NB4 (cell line): ENCODE measurements at regions not wholly inside any gene's neighbourhood (a gene's known extent, or its start where the extent isn't known, plus 50 kb on each side); places are given as distances from the start of the nearest gene placed in this dataset.

ENCODE experiments used
- DNase-seq: peaks from one replicate; pipeline ENCODE4 v3.0.0; 2010; ENCODE audit warnings: low read depth
- H3K4me3 ChIP-seq: one replicate; pipeline ENCODE4 v1.5.1; 2011; ENCODE audit warnings: mild to moderate bottlenecking, low read depth, low read length, moderate library complexity
- MYC ChIP-seq: IDR thresholded peaks from 2 replicates; pipeline ENCODE4 v1.6.1; 2011; ENCODE audit warnings: low read depth, low read length
- POLR2A ChIP-seq: IDR thresholded peaks from 2 replicates; pipeline ENCODE4 v1.6.1; 2011; ENCODE audit warnings: mild to moderate bottlenecking; ENCODE audit not compliant: insufficient read length; ENCODE audit errors: extremely low read depth
- TF ChIP-seq, protein P1 (sequence below): IDR thresholded peaks from one replicate; pipeline ENCODE4 v1.5.1; 2012; ENCODE audit warnings: low read depth, low read length
- TF ChIP-seq, protein P2 (sequence below): IDR thresholded peaks from 2 replicates; pipeline ENCODE4 v1.6.1; 2011; ENCODE audit warnings: low read depth, low read length

DNA sequence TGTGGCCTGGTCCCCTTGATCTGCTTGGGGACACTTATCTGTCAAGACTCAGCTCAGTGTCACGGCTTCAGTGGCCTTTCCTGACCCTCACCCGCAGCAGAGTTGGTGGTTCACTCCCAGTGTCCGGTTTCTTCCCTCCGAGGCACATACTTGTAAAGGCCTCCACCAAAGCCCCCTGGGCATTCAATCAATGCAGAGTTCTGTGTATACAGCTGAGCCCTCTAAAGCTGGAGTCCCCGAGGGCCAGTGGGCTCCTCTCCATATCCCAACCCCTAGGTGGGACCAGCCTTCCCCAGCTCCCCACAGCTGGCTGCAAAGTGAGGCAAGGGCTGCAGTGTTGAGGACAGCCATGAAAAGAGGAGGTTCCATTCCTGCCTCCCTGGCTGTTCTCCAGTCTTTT is 70.9 kb upstream of the RGMA start:
- DNase-seq = no peak
- TF ChIP-seq, protein P1, sequence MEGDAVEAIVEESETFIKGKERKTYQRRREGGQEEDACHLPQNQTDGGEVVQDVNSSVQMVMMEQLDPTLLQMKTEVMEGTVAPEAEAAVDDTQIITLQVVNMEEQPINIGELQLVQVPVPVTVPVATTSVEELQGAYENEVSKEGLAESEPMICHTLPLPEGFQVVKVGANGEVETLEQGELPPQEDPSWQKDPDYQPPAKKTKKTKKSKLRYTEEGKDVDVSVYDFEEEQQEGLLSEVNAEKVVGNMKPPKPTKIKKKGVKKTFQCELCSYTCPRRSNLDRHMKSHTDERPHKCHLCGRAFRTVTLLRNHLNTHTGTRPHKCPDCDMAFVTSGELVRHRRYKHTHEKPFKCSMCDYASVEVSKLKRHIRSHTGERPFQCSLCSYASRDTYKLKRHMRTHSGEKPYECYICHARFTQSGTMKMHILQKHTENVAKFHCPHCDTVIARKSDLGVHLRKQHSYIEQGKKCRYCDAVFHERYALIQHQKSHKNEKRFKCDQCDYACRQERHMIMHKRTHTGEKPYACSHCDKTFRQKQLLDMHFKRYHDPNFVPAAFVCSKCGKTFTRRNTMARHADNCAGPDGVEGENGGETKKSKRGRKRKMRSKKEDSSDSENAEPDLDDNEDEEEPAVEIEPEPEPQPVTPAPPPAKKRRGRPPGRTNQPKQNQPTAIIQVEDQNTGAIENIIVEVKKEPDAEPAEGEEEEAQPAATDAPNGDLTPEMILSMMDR = no peak
- TF ChIP-seq POLR2A (no peak), MYC (no peak)
- TF ChIP-seq, protein P2, sequence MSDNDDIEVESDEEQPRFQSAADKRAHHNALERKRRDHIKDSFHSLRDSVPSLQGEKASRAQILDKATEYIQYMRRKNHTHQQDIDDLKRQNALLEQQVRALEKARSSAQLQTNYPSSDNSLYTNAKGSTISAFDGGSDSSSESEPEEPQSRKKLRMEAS = no peak
- no peak overlapping the region for H3K4me3 ChIP-seq

DNA sequence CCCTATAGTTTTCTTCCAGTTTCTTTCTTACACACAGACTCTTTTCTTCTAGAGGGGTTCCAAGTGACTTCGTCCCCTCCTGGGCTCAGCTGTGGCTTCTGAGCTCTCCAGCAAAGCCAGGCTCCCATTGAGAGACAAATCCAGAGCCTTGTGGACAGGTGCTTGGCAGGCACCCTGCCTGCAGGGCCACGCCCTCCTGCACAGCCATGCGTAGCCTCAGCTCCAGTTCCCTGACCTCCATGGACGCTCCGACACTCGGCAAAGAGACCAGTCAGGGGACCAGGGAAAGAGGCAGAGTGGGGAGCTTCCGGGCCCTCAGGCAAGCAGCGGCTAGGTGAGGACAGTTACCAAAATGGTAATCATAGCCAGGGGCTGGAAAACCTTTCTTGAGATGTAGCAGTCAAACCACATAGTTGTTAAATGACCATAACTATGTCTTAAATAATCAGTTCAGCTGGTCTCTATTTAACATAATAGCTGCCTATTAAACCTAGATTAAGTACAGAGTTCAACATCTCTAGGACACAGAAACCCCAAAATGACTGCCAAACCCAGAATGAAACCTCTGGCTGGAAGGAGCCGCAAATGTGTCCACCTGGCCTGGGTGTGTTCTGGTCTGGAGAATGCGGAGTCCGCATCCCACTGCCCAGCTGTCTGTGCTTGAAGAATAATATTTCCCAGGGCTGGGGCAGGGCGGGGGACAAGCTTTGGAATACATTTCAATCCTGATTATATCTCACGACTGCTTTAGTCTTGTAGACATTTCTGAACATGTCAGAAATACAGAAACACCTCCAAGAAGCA is 69.3 kb upstream of the RGMA start:
- no peak overlapping the region for H3K4me3 ChIP-seq
- DNase-seq = no peak
- TF ChIP-seq, protein P1 = no peak
- TF ChIP-seq MYC (no peak), POLR2A (no peak)
- TF ChIP-seq, protein P2 = no peak

DNA sequence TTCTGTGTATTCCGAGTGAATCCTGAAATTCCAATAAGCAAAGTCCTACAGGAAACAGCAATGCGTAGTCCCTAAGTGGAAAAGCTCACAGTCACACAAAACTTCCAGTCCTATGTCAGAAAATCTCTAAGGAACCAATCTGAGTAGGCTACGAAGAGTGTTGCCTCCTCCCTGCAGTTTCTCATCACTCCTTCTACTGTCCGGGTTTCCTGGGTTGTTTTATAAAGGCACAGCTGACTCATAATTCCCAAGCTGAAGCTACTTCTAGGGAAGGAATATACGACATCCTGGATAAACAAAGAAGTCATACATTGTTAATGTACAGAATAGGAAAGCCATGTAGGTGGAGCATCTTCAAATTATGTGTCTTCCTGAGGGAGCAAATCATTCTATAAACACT is 65.7 kb upstream of the RGMA start:
- no peak overlapping the region for H3K4me3 ChIP-seq
- DNase-seq = no peak
- TF ChIP-seq, protein P2 = no peak
- TF ChIP-seq POLR2A (no peak), MYC (no peak)

DNA sequence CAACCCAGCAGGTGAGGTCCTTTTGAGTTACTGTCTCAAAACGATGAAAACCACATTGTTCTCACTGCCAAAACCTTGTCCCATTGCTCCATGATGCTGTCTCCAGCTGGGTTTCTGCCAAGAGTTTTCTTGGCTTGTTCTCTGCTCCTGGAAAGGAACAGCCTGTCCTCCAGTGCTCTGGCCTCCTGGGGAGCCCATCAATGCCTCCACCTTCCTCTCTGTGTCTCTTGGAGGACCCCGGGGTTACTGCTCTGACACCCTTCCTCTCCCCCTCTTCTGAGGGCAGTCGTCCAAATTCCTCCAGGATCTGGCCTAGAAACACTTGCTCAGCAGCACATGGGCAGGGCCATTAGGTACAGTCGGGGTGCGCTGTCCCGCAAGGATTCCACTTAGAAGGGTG is 63.9 kb upstream of the RGMA start:
- DNase-seq = no peak
- H3K4me3 ChIP-seq = no peak overlapping the region
- TF ChIP-seq POLR2A (no peak), MYC (no peak)
- TF ChIP-seq, protein P2 = no peak
- TF ChIP-seq, protein P1 = no peak

DNA sequence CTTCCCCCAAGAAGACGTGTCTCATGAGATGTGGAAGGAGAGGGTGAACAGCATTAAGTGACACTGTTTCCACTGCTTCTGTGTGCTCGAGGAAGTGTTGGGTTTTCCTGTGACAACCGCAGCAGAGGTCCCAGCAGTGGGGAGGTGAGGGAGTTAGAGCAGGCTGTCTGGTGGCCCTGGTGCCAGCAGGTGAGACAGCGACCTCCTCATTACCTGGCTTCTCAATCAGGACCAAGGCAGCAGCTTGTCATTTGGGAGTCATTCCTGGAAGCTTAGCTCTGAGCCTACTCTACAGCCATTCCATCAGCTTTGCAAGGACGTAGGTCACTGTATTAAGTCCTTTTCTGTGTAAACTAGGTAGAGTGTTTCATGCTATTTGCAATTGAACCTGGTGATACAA is 63.3 kb upstream of the RGMA start:
- no peak for DNase-seq
- no peak overlapping the region for H3K4me3 ChIP-seq
- TF ChIP-seq MYC = no peak
- TF ChIP-seq, protein P2 = no peak
- TF ChIP-seq, protein P1 = no peak
- TF ChIP-seq POLR2A = no peak

DNA sequence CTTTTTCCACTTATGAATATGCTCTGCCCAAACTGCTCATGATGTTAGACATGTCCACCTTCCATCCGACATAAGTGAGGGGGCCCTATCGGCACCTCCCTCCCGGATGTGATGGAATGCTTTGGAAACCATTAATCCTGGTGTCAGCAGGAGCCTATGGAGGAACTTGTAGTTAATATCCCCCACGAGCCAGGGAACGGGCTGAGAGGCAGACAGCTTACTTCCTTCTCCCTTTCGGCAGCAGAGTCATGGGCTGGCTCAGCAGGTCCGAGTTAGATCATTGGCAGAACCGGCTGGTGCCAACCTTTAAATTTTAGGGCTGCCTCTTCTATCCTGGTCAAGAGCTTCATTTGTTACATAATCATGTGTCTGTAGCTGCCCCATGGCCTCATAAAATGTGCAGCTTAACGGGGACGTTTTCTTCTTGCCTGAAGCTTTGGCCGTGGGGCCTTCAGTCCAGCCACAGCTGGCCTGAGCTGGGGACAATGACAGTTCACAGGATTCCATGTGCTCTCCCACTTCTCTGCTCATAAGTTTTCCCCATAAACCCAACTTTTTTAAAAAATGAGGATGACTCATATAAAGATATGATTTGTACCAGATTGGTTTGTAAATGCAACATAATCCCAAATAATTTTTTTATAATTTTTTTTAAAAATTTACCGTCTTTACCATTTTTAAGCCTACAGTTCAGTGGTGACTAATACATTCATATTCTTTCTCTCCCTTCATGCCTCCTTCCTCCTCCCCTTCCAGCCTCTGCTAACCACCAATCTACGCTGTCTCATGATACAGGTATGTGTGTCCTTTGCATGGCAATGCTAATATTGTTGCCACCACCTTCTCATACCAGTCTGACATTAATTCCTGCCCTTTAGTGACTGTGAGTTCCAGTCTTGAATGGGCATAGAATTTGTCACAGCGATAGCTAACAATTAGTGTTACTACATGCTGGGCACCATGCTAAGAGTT is 62.2 kb upstream of the RGMA start:
- no peak overlapping the region for H3K4me3 ChIP-seq
- peak; percentile 15 for DNase-seq
- TF ChIP-seq MYC (no peak), POLR2A (no peak)
- TF ChIP-seq, protein P1 = no peak
- TF ChIP-seq, protein P2 = no peak
